ENCODE measurements at regions not wholly inside any gene's neighbourhood (a gene's known extent, or its start where the extent isn't known, plus 50 kb on each side); places are given as distances from the start of the nearest gene placed in this dataset.

- intact Hi-C loops (cut with DNase I; ENCODE audit: low total_unique reads) = no loop called here
- DNase-seq = no peak
- Histone ChIP-seq H3K36me3 (no peaks in the 10 kb centered on the region), H3K4me1 (no peaks in the 10 kb centered on the region), H3K27me3 (replicated peaks in 1 of 7) (peaks cover 0 to 5% (median 0%) of the 10 kb centered on the region in 7 donors), H3K27ac (no peak overlapping the region), H3K9me3 (no peaks in the 10 kb centered on the region), H3K4me3 (no peak overlapping the region)
- no peak for TF ChIP-seq CTCF (IDR thresholded peaks at IDR 0.05 in 8 of 11, conservative IDR thresholded peaks at IDR 0.05 in 3 of 11)
- no peak for TF ChIP-seq POLR2A (IDR thresholded peaks at IDR 0.05)
- no peak for TF ChIP-seq POLR2AphosphoS5 (IDR thresholded peaks at IDR 0.05)
- WGBS, 5 donors = 18 to 41% (median 24%) methylated on average over 5 of the region's 5 CpGs
Observed at GRCh38 chr2:16482460-16482859, 183.2 kb downstream of the CYRIA start.

GRCh38 chr2:16481351-16481750 lies 184.3 kb downstream of the CYRIA start:
- intact Hi-C loops (cut with DNase I; ENCODE audit: low total_unique reads) = no loop called here
- Histone ChIP-seq H3K4me1 (no peaks in the 10 kb centered on the region), H3K27me3 (replicated peaks in 1 of 7) (peaks cover 0 to 5% (median 0%) of the 10 kb centered on the region in 7 donors), H3K9me3 (no peaks in the 10 kb centered on the region), H3K36me3 (no peaks in the 10 kb centered on the region), H3K27ac (no peak overlapping the region), H3K4me3 (no peak overlapping the region)
- DNase-seq = no peak
- WGBS, 5 donors = 88 to 97% (median 93%) methylated on average over 1 of the region's 1 CpG
- TF ChIP-seq POLR2AphosphoS5 (IDR thresholded peaks at IDR 0.05) = no peak
- no peak for TF ChIP-seq CTCF (IDR thresholded peaks at IDR 0.05 in 8 of 11, conservative IDR thresholded peaks at IDR 0.05 in 3 of 11)
- TF ChIP-seq POLR2A (IDR thresholded peaks at IDR 0.05) = no peak

GRCh38 chr2:16479721-16480120 lies 185.9 kb downstream of the CYRIA start:
- DNase-seq = no peak
- Histone ChIP-seq H3K27me3 (replicated peaks in 1 of 7) (peaks cover 0 to 5% (median 0%) of the 10 kb centered on the region in 7 donors), H3K4me1 (no peaks in the 10 kb centered on the region), H3K4me3 (no peak overlapping the region), H3K27ac (no peak overlapping the region), H3K36me3 (no peaks in the 10 kb centered on the region), H3K9me3 (no peaks in the 10 kb centered on the region)
- intact Hi-C loops (cut with DNase I; ENCODE audit: low total_unique reads) = no loop called here
- TF ChIP-seq POLR2AphosphoS5 (IDR thresholded peaks at IDR 0.05) (no peak), CTCF (IDR thresholded peaks at IDR 0.05 in 8 of 11, conservative IDR thresholded peaks at IDR 0.05 in 3 of 11) (no peak), POLR2A (IDR thresholded peaks at IDR 0.05) (no peak)

DNA sequence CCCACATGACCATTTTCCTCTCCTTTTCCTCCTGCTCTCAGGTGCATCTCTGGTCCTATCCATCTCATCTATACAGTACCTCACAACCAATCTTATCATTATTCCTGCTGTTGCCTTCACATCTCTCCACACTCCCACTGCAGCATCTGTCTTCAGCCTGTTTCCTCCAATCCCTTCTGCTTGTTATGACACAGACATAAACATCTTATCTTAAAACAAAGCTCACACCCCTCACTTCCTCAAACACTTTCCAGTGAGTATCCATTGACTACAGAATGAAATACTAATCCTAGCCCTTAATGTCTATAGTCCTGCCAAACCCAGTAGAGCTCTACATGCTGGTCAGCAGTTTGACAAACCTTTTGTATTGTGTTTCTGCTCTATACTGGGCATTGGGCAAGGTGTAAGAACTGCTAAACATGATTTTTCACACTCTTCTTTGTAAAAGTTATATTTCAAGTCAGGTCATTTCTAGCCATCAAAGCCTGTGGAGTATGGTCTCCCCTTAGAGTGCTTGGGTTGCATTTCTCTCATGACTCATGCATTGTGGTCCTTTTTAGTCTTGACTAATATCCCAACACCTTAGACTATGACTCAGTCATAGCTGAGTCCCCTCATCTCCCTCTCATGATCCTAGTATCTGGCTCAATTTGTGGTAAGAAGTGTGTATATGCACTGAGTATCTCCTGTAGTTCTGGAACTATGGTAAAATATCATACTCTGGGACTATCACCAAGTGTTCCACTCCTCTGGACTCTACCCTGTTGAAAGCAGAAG lies 187.0 kb downstream of the CYRIA start:
- H3K4me1 ChIP-seq = no peaks in the 10 kb centered on the region
- no peak for TF ChIP-seq POLR2A (IDR thresholded peaks at IDR 0.05)
- H3K9me3 ChIP-seq = no peaks in the 10 kb centered on the region
- DNase-seq = no peak
- H3K36me3 ChIP-seq = no peaks in the 10 kb centered on the region
- H3K27me3 ChIP-seq (replicated peaks in 1 of 7) = peaks cover 0 to 5% (median 0%) of the 10 kb centered on the region in 7 donors
- intact Hi-C loops (cut with DNase I; ENCODE audit: low total_unique reads) = no loop called here
- H3K4me3 ChIP-seq = no peak overlapping the region
- no peak overlapping the region for H3K27ac ChIP-seq
